Vagina (tissue), 2 donors: ENCODE measurements at regions not wholly inside any gene's neighbourhood (a gene's known extent, or its start where the extent isn't known, plus 50 kb on each side); places are given as distances from the start of the nearest gene placed in this dataset.

Experiments used
- CTCF ChIP-seq, 3 experiments: fragments of 450-650 bp in 2 of 3; fragments of 200-600 bp in 1 of 3; sonication (generic) in 1 of 3; IDR thresholded peaks; one replicate each; pipeline ENCODE4 v1.5.1; 2017 to 2019; ENCODE audit warnings: antibody characterized with exemption in 3 of 3, mild to moderate bottlenecking in 2 of 3, moderate library complexity in 2 of 3
- POLR2A ChIP-seq, 2 donors: fragments of 450-650 bp; IDR thresholded peaks; one replicate each; pipeline ENCODE4 v1.6.1; 2017; ENCODE audit warnings: antibody characterized with exemption in 2 of 2, mild to moderate bottlenecking in 2 of 2, moderate library complexity in 2 of 2
- POLR2AphosphoS5 ChIP-seq, 2 donors: sonication (generic); formaldehyde crosslinking; IDR thresholded peaks; one replicate each; pipeline ENCODE4 v1.9.0; 2017; ENCODE audit warnings: antibody characterized with exemption in 2 of 2, mild to moderate bottlenecking in 2 of 2, low read depth in 1 of 2; ENCODE audit not compliant: insufficient read depth in 1 of 2

- TF ChIP-seq CTCF (IDR thresholded peaks at IDR 0.05): no peak
- no peak for TF ChIP-seq POLR2AphosphoS5 (IDR thresholded peaks at IDR 0.05; ENCODE audit: insufficient read depth in 1 of 2, low read depth in 1 of 2)
- TF ChIP-seq POLR2A (IDR thresholded peaks at IDR 0.05): no peak
These were observed 174.4 kb upstream of the LINGO1 start for GRCh38 chr15:77807115-77807514.
